Endothelial cell (in vitro differentiated cells): ENCODE measurements at regions not wholly inside any gene's neighbourhood (a gene's known extent, or its start where the extent isn't known, plus 50 kb on each side); places are given as distances from the start of the nearest gene placed in this dataset.

Source experiments
- DNase-seq: peaks from one replicate; pipeline ENCODE4 v3.0.0; 2021; ENCODE audit warnings: low spot score
- H3K27ac Mint-ChIP-seq: one replicate; pipeline ENCODE4 v1.8.0; 2021; ENCODE audit warnings: mixed read lengths, inconsistent platforms; ENCODE audit not compliant: unreplicated experiment
- H3K27me3 Mint-ChIP-seq: one replicate; pipeline ENCODE4 v1.8.0; 2021; ENCODE audit warnings: mild to moderate bottlenecking, moderate library complexity, mixed read lengths, inconsistent platforms; ENCODE audit not compliant: unreplicated experiment
- H3K36me3 Mint-ChIP-seq: one replicate; pipeline ENCODE4 v1.8.0; 2021; ENCODE audit warnings: mild to moderate bottlenecking, low read depth, mixed read lengths, inconsistent platforms; ENCODE audit not compliant: unreplicated experiment
- H3K4me1 Mint-ChIP-seq: one replicate; pipeline ENCODE4 v1.8.0; 2021; ENCODE audit warnings: mild to moderate bottlenecking, mixed read lengths, inconsistent platforms; ENCODE audit not compliant: unreplicated experiment
- H3K4me3 Mint-ChIP-seq: one replicate; pipeline ENCODE4 v1.8.0; 2021; ENCODE audit warnings: mild to moderate bottlenecking, mixed read lengths, inconsistent platforms; ENCODE audit not compliant: unreplicated experiment
- H3K9me3 Mint-ChIP-seq: one replicate; pipeline ENCODE4 v1.8.0; 2021; ENCODE audit warnings: mixed read lengths, inconsistent platforms; ENCODE audit not compliant: unreplicated experiment
- CTCF ChIP-seq: fragments of 200-600 bp; sonication (generic); IDR thresholded peaks from one replicate; pipeline ENCODE4 v1.5.0; 2021; ENCODE audit warnings: antibody characterized with exemption; ENCODE audit not compliant: unreplicated experiment

- no peak for DNase-seq
- no peak for TF ChIP-seq CTCF
- no peaks in the 10 kb centered on the region for H3K9me3 Mint-ChIP-seq
- no peaks in the 10 kb centered on the region for H3K36me3 Mint-ChIP-seq
- H3K27ac Mint-ChIP-seq: no peak overlapping the region
- no peak overlapping the region for H3K4me3 Mint-ChIP-seq
- peaks cover 8% of the 10 kb centered on the region for H3K4me1 Mint-ChIP-seq
- H3K27me3 Mint-ChIP-seq: peaks cover 2% of the 10 kb centered on the region
Measured at GRCh38 chr1:239841631-239842030, 250.1 kb upstream of the FMN2 start.

- DNase-seq: no peak
- no peak overlapping the region for H3K27ac Mint-ChIP-seq
- H3K4me3 Mint-ChIP-seq: no peak overlapping the region
- no peaks in the 10 kb centered on the region for H3K4me1 Mint-ChIP-seq
- H3K27me3 Mint-ChIP-seq: peaks cover 2% of the 10 kb centered on the region
- no peaks in the 10 kb centered on the region for H3K9me3 Mint-ChIP-seq
- TF ChIP-seq CTCF: no peak
- no peaks in the 10 kb centered on the region for H3K36me3 Mint-ChIP-seq
Measured at GRCh38 chr1:239843541-239843940, 248.1 kb upstream of the FMN2 start.

GRCh38 chr1:239844833-239845232 lies 246.8 kb upstream of the FMN2 start:
- Mint-ChIP-seq H3K4me1 (peaks cover 6% of the 10 kb centered on the region), H3K9me3 (no peaks in the 10 kb centered on the region), H3K36me3 (no peaks in the 10 kb centered on the region), H3K4me3 (no peak overlapping the region), H3K27me3 (peaks cover 2% of the 10 kb centered on the region), H3K27ac (no peak overlapping the region)
- TF ChIP-seq CTCF: no peak
- DNase-seq: no peak

- Mint-ChIP-seq H3K36me3 (peaks cover 13% of the 10 kb centered on the region), H3K27me3 (peaks cover 2% of the 10 kb centered on the region), H3K4me3 (no peak overlapping the region), H3K9me3 (no peaks in the 10 kb centered on the region), H3K27ac (no peak overlapping the region), H3K4me1 (peaks cover 7% of the 10 kb centered on the region)
- DNase-seq: no peak
- TF ChIP-seq CTCF: no peak
Measured at GRCh38 chr1:239854922-239855321, 236.8 kb upstream of the FMN2 start.

GRCh38 chr1:239856067-239856466 lies 235.6 kb upstream of the FMN2 start:
- Mint-ChIP-seq H3K4me3 (no peak overlapping the region), H3K4me1 (peaks cover 4% of the 10 kb centered on the region), H3K9me3 (no peaks in the 10 kb centered on the region), H3K27ac (no peak overlapping the region), H3K27me3 (no peaks in the 10 kb centered on the region), H3K36me3 (peaks cover 9% of the 10 kb centered on the region)
- no peak for DNase-seq
- no peak for TF ChIP-seq CTCF
